Colonic mucosa (tissue), 4 donors: ENCODE measurements at regions not wholly inside any gene's neighbourhood (a gene's known extent, or its start where the extent isn't known, plus 50 kb on each side); places are given as distances from the start of the nearest gene placed in this dataset.

ENCODE experiments used
- DNase-seq: peaks from one replicate; pipeline ENCODE4 v3.0.0-alpha.2; 2020
- H3K27ac ChIP-seq: fragments of 200-600 bp; one replicate; pipeline ENCODE4 v1.8.0; 2021
- H3K27me3 ChIP-seq: fragments of 200-600 bp; one replicate; pipeline ENCODE4 v1.8.0; 2021
- H3K36me3 ChIP-seq: fragments of 200-600 bp; one replicate; pipeline ENCODE4 v1.8.0; 2021
- H3K4me1 ChIP-seq: fragments of 200-600 bp; one replicate; pipeline ENCODE4 v1.8.0; 2021; ENCODE audit warnings: mild to moderate bottlenecking
- H3K4me3 ChIP-seq: fragments of 200-600 bp; one replicate; pipeline ENCODE4 v1.8.0; 2021
- H3K9ac ChIP-seq, 2 donors: one replicate each; pipeline ENCODE4 v1.7.0; 2013; ENCODE audit warnings: control low read depth in 2 of 2, low read depth in 2 of 2, low read length in 2 of 2
- H3K9me3 ChIP-seq: fragments of 200-600 bp; one replicate; pipeline ENCODE4 v1.8.0; 2021
- intact Hi-C: fragments of 100-400 bp; cut with DNase I; formaldehyde crosslinking; loops from one replicate; pipeline ENCODE4 v1.14.1; 2022
- TF ChIP-seq, protein P1 (sequence below): fragments of 200-600 bp; IDR thresholded peaks from one replicate; pipeline ENCODE4 v1.8.0; 2022; ENCODE audit warnings: antibody characterized with exemption, mild to moderate bottlenecking
- donor health status: healthy.
- donor health status: DM: no; HTN: no; CAD: no.
- donor health status: DM: no; HTN: no; CAD: no.

DNA sequence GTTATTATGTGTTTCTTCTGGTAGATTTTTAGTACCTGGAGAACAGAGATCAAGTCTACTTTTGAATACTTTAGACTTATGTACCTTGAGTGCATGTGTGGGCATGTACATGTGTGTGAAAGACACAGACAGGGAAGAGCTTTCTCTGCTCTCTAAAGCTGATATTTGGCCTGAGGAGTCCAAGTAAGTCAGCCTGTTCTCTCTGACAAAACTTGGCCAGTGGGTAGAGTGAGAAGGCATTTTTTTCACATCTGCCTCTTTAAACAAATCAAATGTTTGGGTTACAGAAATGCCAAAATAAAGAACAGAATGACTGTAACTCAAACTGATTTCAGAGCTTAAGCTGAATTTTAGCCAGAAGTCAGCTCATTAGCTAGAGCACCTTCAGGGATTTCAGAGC, 309.7 kb upstream of the DYNLRB2 start:
- no peak for DNase-seq
- TF ChIP-seq, protein P1, sequence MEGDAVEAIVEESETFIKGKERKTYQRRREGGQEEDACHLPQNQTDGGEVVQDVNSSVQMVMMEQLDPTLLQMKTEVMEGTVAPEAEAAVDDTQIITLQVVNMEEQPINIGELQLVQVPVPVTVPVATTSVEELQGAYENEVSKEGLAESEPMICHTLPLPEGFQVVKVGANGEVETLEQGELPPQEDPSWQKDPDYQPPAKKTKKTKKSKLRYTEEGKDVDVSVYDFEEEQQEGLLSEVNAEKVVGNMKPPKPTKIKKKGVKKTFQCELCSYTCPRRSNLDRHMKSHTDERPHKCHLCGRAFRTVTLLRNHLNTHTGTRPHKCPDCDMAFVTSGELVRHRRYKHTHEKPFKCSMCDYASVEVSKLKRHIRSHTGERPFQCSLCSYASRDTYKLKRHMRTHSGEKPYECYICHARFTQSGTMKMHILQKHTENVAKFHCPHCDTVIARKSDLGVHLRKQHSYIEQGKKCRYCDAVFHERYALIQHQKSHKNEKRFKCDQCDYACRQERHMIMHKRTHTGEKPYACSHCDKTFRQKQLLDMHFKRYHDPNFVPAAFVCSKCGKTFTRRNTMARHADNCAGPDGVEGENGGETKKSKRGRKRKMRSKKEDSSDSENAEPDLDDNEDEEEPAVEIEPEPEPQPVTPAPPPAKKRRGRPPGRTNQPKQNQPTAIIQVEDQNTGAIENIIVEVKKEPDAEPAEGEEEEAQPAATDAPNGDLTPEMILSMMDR = no peak
- Histone ChIP-seq H3K4me3 (no peak overlapping the region), H3K27me3 (no peaks in the 10 kb centered on the region), H3K9me3 (no peaks in the 10 kb centered on the region), H3K27ac (no peak overlapping the region), H3K36me3 (no peaks in the 10 kb centered on the region), H3K4me1 (no peaks in the 10 kb centered on the region), H3K9ac (no peak overlapping the region)
- intact Hi-C loops = no loop called here

GRCh38 chr16:80230328-80231120, 310.3 kb upstream of the DYNLRB2 start:
- Histone ChIP-seq H3K9me3 (no peaks in the 10 kb centered on the region), H3K27me3 (no peaks in the 10 kb centered on the region), H3K36me3 (no peaks in the 10 kb centered on the region), H3K9ac (no peak overlapping the region), H3K4me3 (no peak overlapping the region), H3K4me1 (no peaks in the 10 kb centered on the region), H3K27ac (no peak overlapping the region)
- intact Hi-C loops = no loop called here
- no peak for DNase-seq
- TF ChIP-seq, protein P1 = no peak

DNA sequence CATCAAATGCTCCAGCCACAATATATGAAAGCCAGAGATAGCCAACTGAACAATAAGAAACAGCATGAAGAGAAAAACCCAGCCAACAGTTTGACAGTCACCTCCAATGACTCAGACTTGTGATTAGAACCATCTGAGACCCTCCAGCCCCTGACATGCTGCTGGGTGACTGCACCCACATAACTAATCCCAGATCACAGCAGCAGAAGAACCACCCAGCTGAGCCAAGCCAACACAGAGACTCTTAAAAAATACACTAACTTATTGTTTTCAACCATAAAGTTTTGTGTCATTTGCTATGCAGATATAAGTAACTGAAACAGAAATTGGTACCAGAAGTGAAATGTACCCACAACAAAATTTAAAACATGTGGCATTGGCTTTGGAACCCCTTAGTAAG, 314.3 kb upstream of the DYNLRB2 start:
- Histone ChIP-seq H3K4me3 (no peak overlapping the region), H3K4me1 (no peaks in the 10 kb centered on the region), H3K9ac (no peak overlapping the region), H3K27ac (no peak overlapping the region), H3K9me3 (no peaks in the 10 kb centered on the region), H3K36me3 (no peaks in the 10 kb centered on the region), H3K27me3 (no peaks in the 10 kb centered on the region)
- intact Hi-C loops = no loop called here
- TF ChIP-seq, protein P1 = no peak
- DNase-seq = no peak

GRCh38 chr16:80210787-80211186, 330.0 kb upstream of the DYNLRB2 start:
- no peaks in the 10 kb centered on the region for H3K27me3 ChIP-seq
- H3K4me1 ChIP-seq = no peaks in the 10 kb centered on the region
- no peaks in the 10 kb centered on the region for H3K36me3 ChIP-seq
- no peak overlapping the region for H3K4me3 ChIP-seq
- TF ChIP-seq, protein P1 = no peak
- H3K27ac ChIP-seq = no peak overlapping the region
- no peak overlapping the region for H3K9ac ChIP-seq
- no peak for DNase-seq
- intact Hi-C loops = no loop called here
- no peaks in the 10 kb centered on the region for H3K9me3 ChIP-seq

- intact Hi-C loops = no loop called here
- Histone ChIP-seq H3K27ac (no peak overlapping the region), H3K27me3 (no peaks in the 10 kb centered on the region), H3K4me1 (no peaks in the 10 kb centered on the region), H3K36me3 (no peaks in the 10 kb centered on the region), H3K9ac (no peak overlapping the region), H3K9me3 (no peaks in the 10 kb centered on the region), H3K4me3 (no peak overlapping the region)
- DNase-seq = no peak
- TF ChIP-seq, protein P1 = no peak
Observed at GRCh38 chr16:80208743-80209142, 332.1 kb upstream of the DYNLRB2 start.
